ENCODE measurements at regions not wholly inside any gene's neighbourhood (a gene's known extent, or its start where the extent isn't known, plus 50 kb on each side); places are given as distances from the start of the nearest gene placed in this dataset.

DNA sequence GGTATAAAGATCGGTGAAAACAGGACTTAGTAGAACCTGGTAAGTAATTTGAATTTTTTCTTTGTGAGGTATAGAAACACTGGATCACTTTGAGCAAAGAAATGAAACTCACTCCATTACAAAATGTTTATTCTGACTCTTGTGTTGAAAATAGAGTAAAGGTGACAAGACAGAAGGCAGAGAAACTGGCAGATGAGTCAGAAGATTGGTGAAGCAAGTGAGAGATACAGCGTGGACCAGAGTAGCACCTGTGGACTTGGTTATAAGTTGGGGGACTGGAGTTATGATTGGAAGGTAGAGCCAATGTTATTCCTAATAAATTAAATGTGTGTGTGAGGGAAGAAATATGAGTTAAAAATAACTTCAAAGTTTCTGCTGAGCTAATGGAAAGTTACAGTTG lies 620.9 kb downstream of the ZWINT start:
- no peak for TF ChIP-seq CTCF (IDR thresholded peaks at IDR 0.05; ENCODE audit: insufficient read depth, low read length)
- TF ChIP-seq, protein P1, sequence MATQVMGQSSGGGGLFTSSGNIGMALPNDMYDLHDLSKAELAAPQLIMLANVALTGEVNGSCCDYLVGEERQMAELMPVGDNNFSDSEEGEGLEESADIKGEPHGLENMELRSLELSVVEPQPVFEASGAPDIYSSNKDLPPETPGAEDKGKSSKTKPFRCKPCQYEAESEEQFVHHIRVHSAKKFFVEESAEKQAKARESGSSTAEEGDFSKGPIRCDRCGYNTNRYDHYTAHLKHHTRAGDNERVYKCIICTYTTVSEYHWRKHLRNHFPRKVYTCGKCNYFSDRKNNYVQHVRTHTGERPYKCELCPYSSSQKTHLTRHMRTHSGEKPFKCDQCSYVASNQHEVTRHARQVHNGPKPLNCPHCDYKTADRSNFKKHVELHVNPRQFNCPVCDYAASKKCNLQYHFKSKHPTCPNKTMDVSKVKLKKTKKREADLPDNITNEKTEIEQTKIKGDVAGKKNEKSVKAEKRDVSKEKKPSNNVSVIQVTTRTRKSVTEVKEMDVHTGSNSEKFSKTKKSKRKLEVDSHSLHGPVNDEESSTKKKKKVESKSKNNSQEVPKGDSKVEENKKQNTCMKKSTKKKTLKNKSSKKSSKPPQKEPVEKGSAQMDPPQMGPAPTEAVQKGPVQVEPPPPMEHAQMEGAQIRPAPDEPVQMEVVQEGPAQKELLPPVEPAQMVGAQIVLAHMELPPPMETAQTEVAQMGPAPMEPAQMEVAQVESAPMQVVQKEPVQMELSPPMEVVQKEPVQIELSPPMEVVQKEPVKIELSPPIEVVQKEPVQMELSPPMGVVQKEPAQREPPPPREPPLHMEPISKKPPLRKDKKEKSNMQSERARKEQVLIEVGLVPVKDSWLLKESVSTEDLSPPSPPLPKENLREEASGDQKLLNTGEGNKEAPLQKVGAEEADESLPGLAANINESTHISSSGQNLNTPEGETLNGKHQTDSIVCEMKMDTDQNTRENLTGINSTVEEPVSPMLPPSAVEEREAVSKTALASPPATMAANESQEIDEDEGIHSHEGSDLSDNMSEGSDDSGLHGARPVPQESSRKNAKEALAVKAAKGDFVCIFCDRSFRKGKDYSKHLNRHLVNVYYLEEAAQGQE (IDR thresholded peaks at IDR 0.05; ENCODE audit: insufficient replicate concordance, low read depth) = no peak
- TF ChIP-seq POLR2AphosphoS5 (IDR thresholded peaks at IDR 0.05; ENCODE audit: low read depth) = no peak
- TF ChIP-seq SPI1 (IDR thresholded peaks at IDR 0.05; ENCODE audit: borderline replicate concordance, low read depth) = no peak
- no peak for TF ChIP-seq GABPA (IDR thresholded peaks at IDR 0.05; ENCODE audit: low read depth)

Data from HL-60 (cell line).